Astrocyte of the spinal cord (primary cell): ENCODE measurements at regions not wholly inside any gene's neighbourhood (a gene's known extent, or its start where the extent isn't known, plus 50 kb on each side); places are given as distances from the start of the nearest gene placed in this dataset.

Experiments
- DNase-seq: peaks from one replicate; pipeline ENCODE4 v3.0.0; 2011; ENCODE audit warnings: low read depth, low spot score
- H3K4me3 ChIP-seq: 2 replicates; pipeline ENCODE4 v1.5.1; 2011; ENCODE audit warnings: low read depth, mild to moderate bottlenecking, low read length, moderate library complexity
- CTCF ChIP-seq: IDR thresholded peaks from 2 replicates; pipeline ENCODE4 v1.5.1; 2012; ENCODE audit warnings: low read depth, mild to moderate bottlenecking, low read length, inconsistent platforms
- in situ Hi-C: cut with HindIII; loops from 2 replicates; pipeline ENCODE4 v1.10.0; 2017; ENCODE audit warnings: low sequenced_read_pairs

GRCh38 chr5:162240734-162241133, 173.2 kb downstream of the GABRG2 start:
- in situ Hi-C loops: no loop called here
- no peak for TF ChIP-seq CTCF
- no peak for DNase-seq
- H3K4me3 ChIP-seq: no peak overlapping the region

- no peak overlapping the region for H3K4me3 ChIP-seq
- TF ChIP-seq CTCF: no peak
- in situ Hi-C loops: no loop called here
- no peak for DNase-seq
Measured at GRCh38 chr5:162242416-162242815, 174.8 kb downstream of the GABRG2 start.

GRCh38 chr5:162243651-162244050, 176.1 kb downstream of the GABRG2 start:
- TF ChIP-seq CTCF: no peak
- no peak overlapping the region for H3K4me3 ChIP-seq
- no peak for DNase-seq
- in situ Hi-C loops: no loop called here

- DNase-seq: no peak
- no peak for TF ChIP-seq CTCF
- H3K4me3 ChIP-seq: no peak overlapping the region
- in situ Hi-C loops: no loop called here
Measured at GRCh38 chr5:162248107-162248713, 180.6 kb downstream of the GABRG2 start.

- TF ChIP-seq CTCF: no peak
- in situ Hi-C loops: no loop called here
- no peak overlapping the region for H3K4me3 ChIP-seq
- DNase-seq: no peak
Measured at GRCh38 chr5:162256711-162257110, 189.1 kb downstream of the GABRG2 start.

GRCh38 chr5:162268694-162269481, 201.3 kb downstream of the GABRG2 start:
- no peak for TF ChIP-seq CTCF
- in situ Hi-C loops: no loop called here
- H3K4me3 ChIP-seq: no peak overlapping the region
- DNase-seq: no peak
